OCI-LY7 (cell line): ENCODE measurements at regions not wholly inside any gene's neighbourhood (a gene's known extent, or its start where the extent isn't known, plus 50 kb on each side); places are given as distances from the start of the nearest gene placed in this dataset.
"Not testable (repeated sequence)": the region's sequence is repeated elsewhere in the genome, so short reads cannot be mapped to it uniquely, and the experiment has no call there.

ENCODE experiments used
- BruUV-seq: library from RNA; stranded (reverse); fragments of 400-500 nt; replicated peaks from 2 replicates; lab custom pipeline; 2021; lab: Mats Ljungman, UMichigan
- CTCF ChIA-PET: fragments of 300-600 bp; sonication (Branson Sonifier 250); formaldehyde crosslinking; loops from one replicate; lab custom pipeline; 2022; ENCODE audit warnings: antibody characterized with exemption; ENCODE audit not compliant: unreplicated experiment; lab: Charles Lee
- POLR2A ChIA-PET: fragments of 300-600 bp; sonication (Branson Sonifier 250); formaldehyde crosslinking; loops from one replicate; lab custom pipeline; 2022; ENCODE audit warnings: antibody characterized with exemption; lab: Charles Lee
- DNase-seq: peaks from one replicate; pipeline ENCODE4 v3.0.0-alpha.2; 2015; ENCODE audit warnings: low spot score
- H2AFZ ChIP-seq: fragments of 200-600 bp; sonication (generic), shearing (Covaris generic); 2 replicates; pipeline ENCODE4 v1.6.1; 2014; ENCODE audit warnings: mild to moderate bottlenecking, antibody characterized with exemption, low read length, moderate library complexity
- H3K27ac ChIP-seq: fragments of 200-600 bp; sonication (generic); 2 replicates; pipeline ENCODE4 v1.5.1; 2014; ENCODE audit warnings: mixed run types, low read depth, mild to moderate bottlenecking, moderate library complexity, low read length, inconsistent platforms; ENCODE audit not compliant: poor library complexity, severe bottlenecking
- H3K36me3 ChIP-seq: fragments of 200-600 bp; sonication (generic); 2 replicates; pipeline ENCODE4 v1.6.1; 2014; ENCODE audit warnings: mild to moderate bottlenecking, antibody characterized with exemption, low read length, moderate library complexity, mixed read lengths; ENCODE audit not compliant: insufficient read depth
- H3K4me1 ChIP-seq: fragments of 200-600 bp; sonication (generic); 2 replicates; pipeline ENCODE4 v1.5.1; 2014; ENCODE audit warnings: mild to moderate bottlenecking, low read length; ENCODE audit not compliant: insufficient read depth, poor library complexity, severe bottlenecking
- H3K4me2 ChIP-seq: fragments of 200-600 bp; sonication (generic); 2 replicates; pipeline ENCODE4 v1.6.1; 2014; ENCODE audit warnings: mild to moderate bottlenecking, low read length
- H3K4me3 ChIP-seq: fragments of 200-600 bp; sonication (generic); 2 replicates; pipeline ENCODE4 v1.5.1; 2014; ENCODE audit warnings: mild to moderate bottlenecking, low read depth, low read length; ENCODE audit not compliant: poor library complexity, severe bottlenecking
- H3K79me2 ChIP-seq: fragments of 200-600 bp; sonication (generic); 2 replicates; pipeline ENCODE4 v1.6.1; 2016; ENCODE audit warnings: low read depth, mild to moderate bottlenecking, low read length, moderate library complexity, mixed read lengths; ENCODE audit not compliant: insufficient read depth
- H3K9me2 ChIP-seq: fragments of 200-600 bp; sonication (generic); 2 replicates; pipeline ENCODE4 v1.6.1; 2016; ENCODE audit warnings: mild to moderate bottlenecking, low read length, mixed read lengths; ENCODE audit not compliant: insufficient read depth
- H3K9me3 ChIP-seq: fragments of 200-600 bp; sonication (generic); 2 replicates; pipeline ENCODE4 v1.6.1; 2014; ENCODE audit warnings: mild to moderate bottlenecking, mixed run types, low read length, mixed read lengths
- H4K20me1 ChIP-seq: fragments of 200-600 bp; sonication (generic); 2 replicates; pipeline ENCODE4 v1.6.1; 2014; ENCODE audit warnings: mild to moderate bottlenecking, antibody characterized with exemption, low read length, moderate library complexity, mixed read lengths; ENCODE audit not compliant: insufficient read depth
- CTCF ChIP-seq: fragments of 200-600 bp; sonication (generic); conservative IDR thresholded peaks from 2 replicates; pipeline ENCODE4 v1.5.1; 2014; ENCODE audit warnings: mild to moderate bottlenecking, antibody characterized with exemption, low read length, moderate library complexity, mixed read lengths
- EZH2phosphoT487 ChIP-seq: fragments of 200-600 bp; sonication (generic); IDR thresholded peaks from 2 replicates; pipeline ENCODE4 v1.6.1; 2018; ENCODE audit warnings: low read depth, borderline replicate concordance, mild to moderate bottlenecking, mixed run types, antibody characterized with exemption, low read length, moderate library complexity, mixed read lengths
- intact Hi-C: fragments of 100-400 bp; cut with micrococcal nuclease; formaldehyde crosslinking; loops from one replicate; pipeline ENCODE4 v1.10.0; 2022; ENCODE audit not compliant: unreplicated experiment

DNA sequence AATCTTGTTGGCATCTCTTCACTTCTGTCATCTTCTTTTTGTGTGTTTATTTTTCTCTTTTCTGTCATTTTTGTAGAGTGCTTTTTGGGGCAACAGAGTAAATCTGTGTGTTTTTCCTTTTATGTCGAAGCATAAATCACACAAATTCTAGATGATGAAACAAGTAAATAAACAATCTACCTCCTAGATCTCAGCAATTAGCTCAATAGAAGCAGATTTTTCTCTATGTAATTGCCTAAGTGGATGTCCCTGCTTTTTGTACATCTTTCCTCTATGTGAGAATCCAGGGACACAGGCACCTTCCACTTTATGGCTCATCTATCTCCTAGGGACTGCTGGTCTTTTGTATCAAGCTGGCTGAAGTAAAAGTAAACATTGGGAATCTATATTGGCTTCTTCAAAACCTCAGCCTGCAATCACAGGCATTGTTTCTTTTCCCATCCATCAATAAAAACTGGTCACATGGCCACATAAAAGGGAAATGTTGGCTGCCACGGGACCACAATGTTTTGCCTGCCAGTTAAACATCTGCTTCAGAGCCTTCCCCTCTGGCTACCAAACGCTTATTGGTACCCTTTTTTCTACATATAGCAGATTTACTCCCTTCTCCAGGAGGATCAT is 323.8 kb downstream of the LMO7 start:
- BruUV-seq, result no TSS peak
- intact Hi-C loops, result no loop called here
- Histone ChIP-seq H3K4me3 (no peak overlapping the region), H4K20me1 (no peaks in the 10 kb centered on the region), H3K27ac (no peak overlapping the region), H3K79me2 (no peaks in the 10 kb centered on the region), H3K4me1 (no peaks in the 10 kb centered on the region), H3K9me2 (no peaks in the 10 kb centered on the region), H3K36me3 (no peaks in the 10 kb centered on the region), H3K4me2 (no peak overlapping the region), H3K9me3 (no peaks in the 10 kb centered on the region), H2AFZ (no peak overlapping the region)
- ChIA-PET CTCF (no interaction called here), POLR2A (interaction anchor here (0.5 to 1.1 kb wide), 2 partner anchors 9 to 19 kb away, joined by 3 read pairs; no protein-coding TSS in a partner anchor)
- no peak for DNase-seq
- no peak for TF ChIP-seq CTCF
- TF ChIP-seq EZH2phosphoT487, result no peak

- H3K27ac ChIP-seq, BruUV-seq, H3K4me2 ChIP-seq, DNase-seq, H3K4me1 ChIP-seq, intact Hi-C loops, H3K9me3 ChIP-seq, H4K20me1 ChIP-seq, H3K9me2 ChIP-seq, H2AFZ ChIP-seq, CTCF ChIA-PET, POLR2A ChIA-PET, H3K36me3 ChIP-seq, H3K79me2 ChIP-seq, H3K4me3 ChIP-seq: not testable (repeated sequence)
These were observed 317.5 kb downstream of the LMO7 start for GRCh38 chr13:75953589-75953988.

DNA sequence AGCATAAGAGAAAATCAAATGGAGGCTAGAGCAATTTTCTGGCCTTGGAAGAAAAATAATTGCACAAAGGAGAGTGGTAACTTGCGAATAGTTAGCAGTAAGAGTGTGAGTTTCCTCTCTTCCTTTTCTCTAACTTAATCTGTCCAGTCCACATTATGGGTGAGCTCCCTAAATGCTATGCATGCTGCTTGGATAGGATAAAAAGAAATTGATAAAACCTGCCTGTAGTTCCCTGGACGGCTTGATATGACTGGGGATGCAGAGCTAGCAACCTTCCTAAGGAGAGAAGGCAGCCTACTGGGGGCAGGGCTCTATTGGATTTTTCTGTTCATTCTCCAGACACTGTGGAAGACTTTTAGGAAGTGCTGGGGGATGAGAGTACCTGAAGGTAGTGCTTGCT is 311.3 kb downstream of the LMO7 start:
- ChIA-PET CTCF (interaction anchor here (0.9 kb wide), 1 partner anchor 31 kb away, joined by 3 read pairs; no protein-coding TSS in a partner anchor), POLR2A (no interaction called here)
- Histone ChIP-seq H4K20me1 (no peaks in the 10 kb centered on the region), H3K4me3 (no peak overlapping the region), H3K4me1 (no peaks in the 10 kb centered on the region), H3K9me2 (no peaks in the 10 kb centered on the region), H3K4me2 (no peak overlapping the region), H3K79me2 (no peaks in the 10 kb centered on the region), H3K27ac (no peak overlapping the region), H2AFZ (no peak overlapping the region), H3K36me3 (no peaks in the 10 kb centered on the region), H3K9me3 (no peaks in the 10 kb centered on the region)
- DNase-seq, result no peak
- no TSS peak for BruUV-seq
- intact Hi-C loops, result no loop called here
- TF ChIP-seq EZH2phosphoT487, result no peak
- no peak for TF ChIP-seq CTCF
